Stimulated activated CD8-positive, alpha-beta memory T cell treated with anti-CD3 and anti-CD28 coated beads, Interleukin-2, amount 100 ng/mL, for 1 hour (primary cell): ENCODE measurements at regions not wholly inside any gene's neighbourhood (a gene's known extent, or its start where the extent isn't known, plus 50 kb on each side); places are given as distances from the start of the nearest gene placed in this dataset.
"Not testable (repeated sequence)": the region's sequence is repeated elsewhere in the genome, so short reads cannot be mapped to it uniquely, and the experiment has no call there.

Experiments
- DNase-seq, 2 donors: peaks; one replicate each; pipeline ENCODE4 v3.0.0-alpha.2; 2020; ENCODE audit warnings: low read depth in 2 of 2

- no peak for DNase-seq
Measured at GRCh38 chr20:12946789-12947188, 62.0 kb upstream of the SPTLC3 start.

DNA sequence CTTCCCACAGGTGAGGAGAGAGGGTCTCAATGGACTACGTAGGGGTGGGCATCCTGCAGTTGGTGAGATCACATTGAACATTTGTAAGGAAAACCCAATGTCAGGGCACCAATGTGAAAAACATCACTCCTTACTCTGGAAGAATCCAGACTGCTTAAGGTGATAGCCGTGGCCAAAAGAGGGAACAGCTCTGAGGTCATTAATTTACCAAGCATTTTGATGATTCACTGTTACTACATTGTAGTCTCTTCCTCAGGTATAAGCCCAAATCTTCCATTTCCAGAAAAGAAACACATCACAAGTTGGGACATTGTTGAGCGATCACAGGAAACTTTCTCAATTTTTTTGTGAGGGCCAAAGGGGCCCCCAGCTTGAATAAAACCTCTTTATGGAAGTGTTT lies 61.1 kb upstream of the SPTLC3 start:
- no peak for DNase-seq

DNA sequence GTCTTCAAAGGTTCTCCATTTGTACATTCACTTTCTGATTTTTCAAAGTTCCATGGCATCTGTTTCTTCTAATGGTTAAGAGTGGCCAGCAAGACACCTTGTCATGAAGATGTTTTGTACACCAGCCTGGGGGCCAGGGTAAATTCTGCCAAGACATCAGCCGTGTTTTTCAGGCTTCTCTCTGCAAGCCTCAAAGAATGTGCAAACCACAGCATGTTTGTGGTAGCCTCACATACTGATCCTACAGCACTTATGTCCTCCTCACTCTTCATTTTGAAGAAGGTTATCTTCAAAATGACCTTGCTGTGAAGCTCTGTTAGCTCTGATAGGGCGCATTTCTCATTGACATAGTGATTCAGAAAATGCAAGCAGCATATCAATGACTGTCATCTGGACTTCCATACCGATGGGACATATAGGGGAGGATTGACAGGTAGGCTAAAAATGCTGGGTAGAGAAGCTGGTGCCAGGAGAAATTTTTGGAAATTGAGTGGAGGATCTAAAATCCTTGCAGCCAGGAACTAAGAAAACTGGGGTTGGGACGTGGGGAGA lies 59.3 kb upstream of the SPTLC3 start:
- no peak for DNase-seq

- DNase-seq: not testable (repeated sequence)
Measured at GRCh38 chr20:12954254-12954653, 54.5 kb upstream of the SPTLC3 start.

DNA sequence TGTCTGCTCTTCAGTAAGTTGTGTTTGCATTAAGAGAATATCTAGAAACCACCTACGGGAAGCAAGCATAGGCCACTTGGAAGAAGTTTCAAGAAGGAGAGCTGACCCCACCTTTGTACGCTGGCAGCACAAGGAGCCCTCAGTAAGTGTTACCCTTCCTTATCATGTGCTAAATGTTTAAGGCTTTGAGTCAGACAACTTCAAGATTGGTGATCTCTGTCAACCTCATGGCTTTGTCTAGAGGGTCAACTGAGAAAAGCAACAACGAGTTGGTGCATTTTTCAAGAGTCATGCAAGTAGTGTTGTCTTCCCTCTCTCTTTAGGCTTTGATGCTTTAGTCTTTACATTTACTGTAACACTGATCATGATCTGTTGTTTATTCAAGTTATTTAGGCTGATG lies 53.2 kb upstream of the SPTLC3 start:
- no peak for DNase-seq

DNA sequence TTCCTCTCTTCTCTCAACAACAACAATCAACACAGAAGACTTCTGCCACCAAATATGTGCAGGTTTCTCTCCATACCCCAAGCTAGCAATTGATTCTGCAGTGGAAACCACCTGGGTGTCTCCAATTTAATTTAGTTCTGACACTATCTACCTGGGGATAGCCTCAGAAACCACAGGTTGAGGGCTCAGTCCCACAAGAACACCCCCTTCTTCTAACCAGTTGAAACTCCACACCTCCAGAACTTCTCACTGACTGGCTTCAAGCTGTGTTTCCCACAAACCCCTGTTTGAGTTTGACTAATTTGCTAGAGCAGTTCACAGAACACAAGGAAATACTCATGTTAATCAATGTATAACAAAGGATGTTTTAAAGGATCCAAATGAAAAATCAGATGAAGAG lies 52.5 kb upstream of the SPTLC3 start:
- no peak for DNase-seq

- DNase-seq: no peak
Measured at GRCh38 chr20:12957968-12958367, 50.8 kb upstream of the SPTLC3 start.
